Hematopoietic multipotent progenitor cell treated with erythropoietin and hydrocortisone succinate and interleukin-3 and kit ligand, for 8 days (in vitro differentiated cells): ENCODE measurements at regions not wholly inside any gene's neighbourhood (a gene's known extent, or its start where the extent isn't known, plus 50 kb on each side); places are given as distances from the start of the nearest gene placed in this dataset.
A peak's percentile ranks its signal among the peaks of the same experiment; 100 is the strongest.

ENCODE experiments used
- DNase-seq: peaks from one replicate; pipeline ENCODE4 v3.0.0-alpha.2; 2015

DNA sequence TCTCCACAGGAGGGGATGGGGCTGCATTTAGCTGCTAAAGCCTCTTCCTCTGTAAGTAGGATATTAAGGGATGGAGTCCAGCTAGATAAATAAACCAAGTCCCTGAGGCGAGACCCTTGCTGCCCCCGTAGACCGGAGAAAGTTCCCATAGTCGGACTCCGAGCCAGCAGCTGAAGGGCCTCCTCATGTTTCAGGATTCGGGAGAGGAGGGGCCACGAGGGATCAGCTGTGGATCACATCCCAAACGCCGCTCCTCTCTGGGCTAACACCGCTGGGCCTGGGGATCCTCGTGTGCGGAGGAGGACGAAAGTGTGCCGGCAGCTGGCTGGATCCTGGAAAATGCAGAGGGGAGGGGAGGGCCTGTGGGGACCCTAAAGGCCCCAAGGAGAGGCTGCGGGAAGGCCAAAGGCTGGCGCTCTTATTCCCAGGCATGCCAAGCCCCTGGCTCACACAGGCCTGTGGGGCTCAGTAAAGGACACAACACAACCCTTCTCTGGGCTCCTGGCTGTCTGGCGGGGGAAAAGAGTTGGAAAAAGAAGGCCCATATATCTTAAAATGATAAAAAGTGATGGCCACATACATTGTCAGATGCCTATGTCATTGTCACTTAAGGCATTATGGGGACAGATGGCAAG, 82.5 kb upstream of the TMEM72 start:
- DNase-seq, result no peak

GRCh38 chr10:44829426-44829825, 81.7 kb upstream of the TMEM72 start:
- no peak for DNase-seq

GRCh38 chr10:44830022-44830421, 81.1 kb upstream of the TMEM72 start:
- no peak for DNase-seq

- DNase-seq, result no peak
Measured at GRCh38 chr10:44831581-44831980, 79.6 kb upstream of the TMEM72 start.

GRCh38 chr10:44832595-44833390, 78.3 kb upstream of the TMEM72 start:
- no peak for DNase-seq

- no peak for DNase-seq
Measured at GRCh38 chr10:44834131-44834530, 77.0 kb upstream of the TMEM72 start.

DNA sequence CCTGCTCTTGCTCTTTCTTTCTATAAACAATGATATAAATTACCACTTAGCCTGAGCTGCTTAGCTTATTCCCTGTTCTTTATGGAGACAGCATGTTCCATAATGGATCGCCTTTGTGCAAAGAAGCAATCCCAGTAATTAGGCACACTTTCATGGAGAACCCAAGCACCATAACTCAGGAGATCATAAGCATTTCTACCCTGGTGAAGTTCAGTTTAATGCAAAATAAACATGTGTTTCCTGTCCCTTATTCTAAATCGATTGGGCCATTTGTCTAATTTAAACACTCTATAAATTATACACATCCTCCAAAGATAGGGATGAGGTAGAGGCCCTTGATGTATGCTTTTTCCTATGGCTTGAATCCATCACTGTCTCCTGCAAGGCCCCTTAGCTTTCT, 75.8 kb upstream of the TMEM72 start:
- no peak for DNase-seq

DNA sequence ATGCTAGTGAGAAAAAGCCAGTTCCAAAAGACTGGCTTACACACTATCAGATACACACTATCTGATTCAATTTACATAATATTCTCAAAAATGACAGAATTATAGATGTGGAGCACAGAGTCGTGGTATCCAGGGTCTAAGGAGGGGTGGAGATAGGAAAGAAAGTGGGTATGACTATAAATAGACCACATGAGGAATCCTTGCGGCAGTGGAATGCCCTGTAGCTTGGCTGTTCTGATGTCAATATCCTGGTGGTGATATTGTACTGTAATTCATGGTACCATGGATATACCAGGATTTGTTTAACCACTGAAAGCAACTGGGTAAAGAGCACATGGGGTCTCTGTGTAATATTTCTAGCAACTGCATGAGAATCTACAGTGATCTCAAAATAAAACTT, 67.7 kb upstream of the TMEM72 start:
- DNase-seq, result no peak

DNA sequence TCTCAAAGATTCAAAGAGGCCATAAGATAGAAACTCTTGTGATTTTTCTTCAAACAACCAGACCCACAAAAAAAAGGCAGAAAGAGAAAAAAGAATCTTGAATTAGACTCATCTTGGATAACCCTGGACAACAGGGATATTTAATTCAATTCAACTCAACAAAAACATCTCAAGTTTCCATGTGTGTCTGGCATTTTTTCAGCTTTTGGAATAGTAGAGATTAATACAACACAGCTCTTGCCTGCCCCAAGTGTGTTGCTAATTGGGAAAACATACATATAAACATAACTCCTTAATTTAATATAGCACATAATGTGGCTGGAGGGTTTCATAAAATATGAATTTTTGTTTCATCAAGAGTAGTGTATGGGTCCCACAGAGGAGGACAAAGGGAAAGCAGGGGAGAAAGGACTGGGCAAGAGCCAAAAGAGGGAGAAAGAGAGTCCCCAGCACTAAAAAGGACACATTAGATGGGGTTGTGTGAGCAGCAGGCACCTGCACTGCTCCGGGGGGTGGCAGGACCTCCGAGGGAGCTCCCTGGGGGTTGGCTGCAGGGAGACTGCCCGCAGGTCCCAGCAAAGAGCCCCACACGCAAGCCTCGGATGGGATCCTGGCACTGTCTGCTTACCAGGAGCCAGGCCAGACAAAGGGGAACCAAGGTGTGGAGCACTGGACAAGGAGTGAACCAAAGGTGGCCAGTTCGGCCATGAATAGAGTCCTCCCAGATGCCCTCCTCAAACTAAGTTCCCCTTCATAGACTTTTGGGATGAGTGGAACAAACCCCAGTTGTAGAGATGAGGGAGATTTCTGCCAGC, 65.6 kb upstream of the TMEM72 start:
- DNase-seq, result no peak

GRCh38 chr10:44847110-44847509, 64.0 kb upstream of the TMEM72 start:
- no peak for DNase-seq

DNA sequence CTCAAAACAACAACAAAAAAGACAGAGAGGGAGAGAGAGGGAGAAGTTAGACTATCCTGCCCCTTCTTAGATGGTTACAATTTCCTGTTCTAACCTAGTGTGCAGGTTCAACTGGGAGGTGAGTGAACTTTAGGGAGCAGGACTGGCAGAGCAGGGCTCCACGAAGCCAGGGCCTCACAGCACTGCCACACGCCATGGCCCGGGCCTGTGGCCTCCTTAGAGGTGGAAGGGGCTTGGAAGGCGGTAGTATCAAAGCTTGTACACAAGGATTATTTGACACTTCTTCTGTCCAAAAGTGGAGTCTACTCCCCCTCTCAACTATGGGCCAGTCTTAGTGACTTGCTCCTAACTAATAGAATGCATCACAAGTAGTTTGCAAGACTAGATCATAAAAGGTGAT, 62.9 kb upstream of the TMEM72 start:
- DNase-seq, result no peak

- no peak for DNase-seq
Measured at GRCh38 chr10:44849936-44850335, 61.2 kb upstream of the TMEM72 start.

DNA sequence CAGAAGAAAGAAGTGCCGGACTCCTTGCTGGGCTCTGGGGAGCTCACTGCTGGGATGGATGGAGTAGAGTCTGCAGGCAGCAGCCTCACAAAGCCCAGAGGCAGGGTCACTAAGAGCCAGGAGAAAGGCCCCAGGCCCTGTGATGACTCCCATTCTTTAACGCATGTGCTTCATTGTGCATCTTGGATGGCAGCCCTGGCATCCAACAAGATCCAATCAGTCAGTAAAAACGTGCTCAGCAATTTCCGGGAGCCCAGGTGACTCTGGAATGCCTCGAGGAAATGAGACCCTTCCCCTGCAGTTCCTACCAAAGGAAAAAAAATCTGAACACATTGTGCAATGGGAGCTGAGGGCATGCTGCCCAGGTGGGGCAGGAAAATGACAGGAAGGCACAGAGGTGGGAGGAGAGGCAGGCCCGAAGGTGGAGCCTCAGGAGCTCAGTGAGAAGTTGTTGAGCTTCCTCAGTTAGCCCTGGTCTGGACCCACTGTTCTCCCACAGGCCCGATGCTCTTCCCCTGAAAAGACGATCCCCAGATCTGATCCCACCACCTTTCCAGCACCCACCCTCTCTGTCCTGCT, 60.7 kb upstream of the TMEM72 start:
- no peak for DNase-seq

- DNase-seq, result no peak
Measured at GRCh38 chr10:44851413-44851812, 59.7 kb upstream of the TMEM72 start.

GRCh38 chr10:44851881-44852280, 59.3 kb upstream of the TMEM72 start:
- no peak for DNase-seq

DNA sequence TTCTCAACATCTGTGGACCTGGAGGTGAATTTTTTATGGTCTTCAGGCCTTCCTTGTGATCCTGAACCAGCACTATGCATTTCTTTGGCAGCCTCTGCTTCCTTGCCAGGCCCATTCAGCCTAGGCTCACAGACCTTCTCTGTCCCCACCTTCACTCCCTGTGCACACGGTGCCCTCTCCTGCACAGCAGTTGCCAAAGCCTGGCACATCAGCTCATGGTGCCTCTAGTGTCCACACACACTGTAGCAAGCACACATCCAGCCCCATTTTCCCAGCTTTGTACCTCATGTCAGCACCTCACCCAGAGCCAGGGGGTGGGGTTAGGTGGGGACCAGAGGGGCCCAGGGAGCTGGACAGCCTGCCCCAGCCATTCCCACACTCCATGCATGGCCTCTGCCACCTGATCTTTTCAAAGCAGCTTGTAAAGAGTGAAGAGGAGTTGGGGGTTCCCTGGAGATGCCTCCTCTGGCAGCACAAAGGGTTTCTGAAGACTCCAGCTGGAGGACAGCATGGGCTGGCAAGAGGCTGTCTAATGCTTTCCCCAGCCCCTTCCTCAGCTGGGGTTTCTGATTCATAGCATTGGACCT, 57.9 kb upstream of the TMEM72 start:
- peak; percentile 47 for DNase-seq

GRCh38 chr10:44853796-44854195, 57.3 kb upstream of the TMEM72 start:
- no peak for DNase-seq

- DNase-seq, result no peak
Measured at GRCh38 chr10:44854693-44855350, 56.3 kb upstream of the TMEM72 start.

DNA sequence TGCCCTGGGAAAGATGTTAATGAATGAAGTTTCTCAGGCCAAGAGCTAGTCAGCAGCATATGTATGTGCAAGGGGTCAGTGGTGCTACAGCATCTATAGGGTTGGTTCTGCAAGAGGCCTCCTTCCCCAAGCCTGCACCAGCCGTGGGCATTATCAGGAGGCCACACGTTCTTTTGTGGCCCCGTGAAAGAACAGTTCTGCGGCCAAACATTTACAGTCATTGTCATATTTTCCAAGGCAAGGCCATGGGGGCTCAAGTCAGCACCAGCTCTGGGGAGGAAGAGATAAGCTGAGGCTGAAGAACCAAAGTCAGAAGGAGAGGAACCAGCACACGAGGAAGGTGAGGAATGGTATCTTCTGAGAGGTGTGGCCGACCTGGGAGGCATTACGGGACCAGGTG, 54.4 kb upstream of the TMEM72 start:
- DNase-seq, result peak; percentile 90

- DNase-seq, result peak; percentile 63
Measured at GRCh38 chr10:44857363-44858016, 53.6 kb upstream of the TMEM72 start.

- no peak for DNase-seq
Measured at GRCh38 chr10:44858017-44858371, 53.1 kb upstream of the TMEM72 start.

GRCh38 chr10:44858988-44859387, 52.1 kb upstream of the TMEM72 start:
- DNase-seq, result no peak
